Liver (tissue), 8 donors: ENCODE measurements at regions not wholly inside any gene's neighbourhood (a gene's known extent, or its start where the extent isn't known, plus 50 kb on each side); places are given as distances from the start of the nearest gene placed in this dataset.

Experiments used
- DNase-seq: peaks from one replicate; pipeline ENCODE4 v3.0.0-alpha.2; 2017; ENCODE audit warnings: low spot score
- H3K27ac ChIP-seq, 2 donors: one replicate each; pipeline ENCODE4 v1.7.0; 2013; ENCODE audit warnings: inconsistent platforms in 2 of 2, low read length in 2 of 2, control low read depth in 1 of 2, low read depth in 1 of 2, mild to moderate bottlenecking in 1 of 2
- H3K27me3 ChIP-seq, 4 donors: one replicate each; pipeline versions ENCODE4 v1.6.1 to v1.7.0; 2013; ENCODE audit warnings: low read length in 3 of 4, inconsistent platforms in 1 of 4, mild to moderate bottlenecking in 1 of 4, moderate library complexity in 1 of 4; ENCODE audit not compliant: control insufficient read depth in 4 of 4, insufficient read depth in 4 of 4
- H3K36me3 ChIP-seq, 4 donors: one replicate each; pipeline versions ENCODE4 v1.6.1 to v1.7.0; 2013; ENCODE audit warnings: low read length in 3 of 4, mild to moderate bottlenecking in 3 of 4, low read depth in 1 of 4, moderate library complexity in 1 of 4; ENCODE audit not compliant: control insufficient read depth in 4 of 4, insufficient read depth in 3 of 4
- H3K4me1 ChIP-seq, 4 donors: one replicate each; pipeline versions ENCODE4 v1.6.1 to v1.7.0; 2013; ENCODE audit warnings: low read length in 3 of 4, mild to moderate bottlenecking in 3 of 4, moderate library complexity in 1 of 4; ENCODE audit not compliant: control insufficient read depth in 4 of 4, insufficient read depth in 4 of 4
- H3K4me3 ChIP-seq, 3 donors: one replicate each; pipeline versions ENCODE4 v1.6.1 to v1.7.0; 2013; ENCODE audit warnings: low read length in 3 of 3, control low read depth in 1 of 3, low read depth in 1 of 3, mild to moderate bottlenecking in 1 of 3
- H3K9ac ChIP-seq, 2 donors: one replicate each; pipeline ENCODE4 v1.7.0; 2013; ENCODE audit warnings: low read length in 2 of 2, mild to moderate bottlenecking in 2 of 2, moderate library complexity in 2 of 2, control low read depth in 1 of 2, low read depth in 1 of 2
- H3K9me3 ChIP-seq, 4 donors: one replicate each; pipeline versions ENCODE4 v1.6.1 to v1.7.0; 2013; ENCODE audit warnings: low read length in 3 of 4; ENCODE audit not compliant: control insufficient read depth in 4 of 4
- FOXA1 ChIP-seq: IDR thresholded peaks from 2 replicates; pipeline ENCODE4 v1.6.1; 2016; ENCODE audit warnings: antibody characterized with exemption
- FOXA2 ChIP-seq: IDR thresholded peaks from 2 replicates; pipeline ENCODE4 v1.6.1; 2016; ENCODE audit warnings: antibody characterized with exemption
- GABPA ChIP-seq, 2 donors: IDR thresholded peaks in 1 of 2; conservative IDR thresholded peaks in 1 of 2; 2 replicates each; pipeline ENCODE4 v1.6.1; 2016; ENCODE audit warnings: antibody characterized with exemption in 2 of 2, mild to moderate bottlenecking in 1 of 2, moderate library complexity in 1 of 2
- HNF4G ChIP-seq: IDR thresholded peaks from 2 replicates; pipeline ENCODE4 v1.6.1; 2016; ENCODE audit warnings: antibody characterized with exemption
- JUND ChIP-seq, 2 donors: IDR thresholded peaks; 2 replicates each; pipeline ENCODE4 v1.6.1; 2016; ENCODE audit warnings: antibody characterized with exemption in 2 of 2
- NR2F2 ChIP-seq: IDR thresholded peaks from 2 replicates; pipeline ENCODE4 v1.6.1; 2016; ENCODE audit warnings: antibody characterized with exemption
- RAD21 ChIP-seq, 2 donors: IDR thresholded peaks; 2 replicates each; pipeline ENCODE4 v1.6.1; 2016; ENCODE audit warnings: antibody characterized with exemption in 2 of 2, mild to moderate bottlenecking in 2 of 2
- RXRA ChIP-seq, 2 donors: IDR thresholded peaks; 2 replicates each; pipeline ENCODE4 v1.6.1; 2017 to 2018; ENCODE audit warnings: antibody characterized with exemption in 2 of 2, mild to moderate bottlenecking in 1 of 2
- SP1 ChIP-seq: IDR thresholded peaks from 2 replicates; pipeline ENCODE4 v1.6.1; 2018; ENCODE audit warnings: antibody characterized with exemption, mild to moderate bottlenecking
- TAF1 ChIP-seq: conservative IDR thresholded peaks from 2 replicates; pipeline ENCODE4 v1.6.1; 2016; ENCODE audit warnings: antibody characterized with exemption, mild to moderate bottlenecking
- YY1 ChIP-seq: IDR thresholded peaks from 2 replicates; pipeline ENCODE4 v1.6.1; 2016; ENCODE audit warnings: antibody characterized with exemption, mild to moderate bottlenecking
- WGBS: extraction: QIAGEN DNeasy Blood & Tissue Kit; methylation state at CpG from one replicate; pipeline ENCODE4 v1.1.7; 2013; 5-methylcytosine and 5-hydroxymethylcytosine counted together
- TF ChIP-seq, protein P1 (sequence below): IDR thresholded peaks from 2 replicates; pipeline ENCODE4 v1.6.1; 2016; ENCODE audit warnings: antibody characterized with exemption
- TF ChIP-seq, protein P2 (sequence below): fragments of 150-350 bp; IDR thresholded peaks from 2 replicates; pipeline ENCODE4 v1.5.1; 2017; ENCODE audit warnings: improper control_type of control experiment, low read depth, low read length; ENCODE audit not compliant: missing input control
- TF ChIP-seq, protein P3 (sequence below): IDR thresholded peaks from 2 replicates; pipeline ENCODE4 v1.6.1; 2016; ENCODE audit warnings: antibody characterized with exemption, mild to moderate bottlenecking
- TF ChIP-seq, protein P4 (sequence below): IDR thresholded peaks from 2 replicates; pipeline ENCODE4 v1.6.1; 2016; ENCODE audit warnings: antibody characterized with exemption
- TF ChIP-seq, protein P5 (sequence below): IDR thresholded peaks from 2 replicates; pipeline ENCODE4 v1.6.1; 2016; ENCODE audit warnings: antibody characterized with exemption
- donor health status: healthy.
- donor health status: healthy.
- donor health status: healthy.
- donor health status: healthy.
- donor health status: healthy.

DNA sequence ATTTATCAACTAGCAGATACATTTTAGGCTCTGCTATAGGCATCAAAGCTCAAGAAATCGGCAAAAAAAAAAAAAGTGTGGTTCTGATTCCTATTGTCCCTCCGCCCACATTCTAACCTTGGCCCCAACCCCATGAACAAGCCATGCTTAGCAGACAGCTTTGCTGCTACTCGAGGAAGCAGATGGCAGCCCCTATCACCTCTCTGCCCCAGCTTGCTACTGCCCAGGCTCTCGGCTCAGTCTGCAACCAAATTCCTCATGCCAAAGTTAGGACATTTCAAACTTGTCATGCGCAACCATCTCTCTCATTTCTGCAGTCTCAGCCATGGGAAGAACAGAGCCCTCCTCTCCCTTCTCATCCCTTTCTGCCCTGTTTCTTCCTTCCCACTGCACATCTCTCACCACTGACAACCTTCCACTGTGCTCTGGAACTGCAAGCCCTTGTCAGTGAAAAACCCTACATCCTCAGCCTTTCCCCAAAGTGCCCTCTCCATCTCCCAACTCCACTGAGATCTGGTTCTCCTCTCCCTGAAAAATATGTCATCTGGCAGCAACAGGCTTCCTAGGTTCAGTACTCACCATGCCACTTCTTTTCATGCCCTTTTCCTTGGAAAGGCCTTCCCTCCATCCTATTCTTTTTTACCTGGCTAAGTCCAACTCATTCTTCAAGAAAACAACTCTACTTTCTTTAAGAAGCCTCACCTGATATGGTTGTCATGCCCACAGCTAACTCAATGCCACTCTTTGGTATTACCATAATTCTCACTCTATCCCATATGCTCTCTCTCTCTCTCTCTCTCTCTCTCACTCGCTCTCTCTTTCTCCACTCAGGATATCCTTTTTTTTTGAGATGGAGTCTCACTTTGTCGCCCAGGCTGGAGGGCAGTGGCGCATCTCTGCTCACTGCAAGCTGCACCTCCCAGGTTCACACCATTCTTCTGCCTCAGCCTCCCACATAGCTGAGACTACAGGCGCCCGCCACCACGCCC lies 60.1 kb upstream of the FHIP2A start:
- no peaks in the 10 kb centered on the region for H3K27me3 ChIP-seq
- H3K4me1 ChIP-seq: peaks cover 0 to 2% (median 0%) of the 10 kb centered on the region in 4 donors
- no peak overlapping the region for H3K27ac ChIP-seq
- TF ChIP-seq FOXA2 (no peak), YY1 (no peak), JUND (IDR thresholded peaks at IDR 0.05) (no peak), NR2F2 (no peak), RXRA (IDR thresholded peaks at IDR 0.05) (no peak), HNF4G (no peak), TAF1 (no peak), GABPA (IDR thresholded peaks at IDR 0.05 in 1 of 2, conservative IDR thresholded peaks at IDR 0.05 in 1 of 2) (no peak), RAD21 (IDR thresholded peaks at IDR 0.05) (no peak), FOXA1 (no peak), SP1 (no peak)
- TF ChIP-seq, protein P1, sequence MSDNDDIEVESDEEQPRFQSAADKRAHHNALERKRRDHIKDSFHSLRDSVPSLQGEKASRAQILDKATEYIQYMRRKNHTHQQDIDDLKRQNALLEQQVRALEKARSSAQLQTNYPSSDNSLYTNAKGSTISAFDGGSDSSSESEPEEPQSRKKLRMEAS: no peak
- TF ChIP-seq, protein P2, sequence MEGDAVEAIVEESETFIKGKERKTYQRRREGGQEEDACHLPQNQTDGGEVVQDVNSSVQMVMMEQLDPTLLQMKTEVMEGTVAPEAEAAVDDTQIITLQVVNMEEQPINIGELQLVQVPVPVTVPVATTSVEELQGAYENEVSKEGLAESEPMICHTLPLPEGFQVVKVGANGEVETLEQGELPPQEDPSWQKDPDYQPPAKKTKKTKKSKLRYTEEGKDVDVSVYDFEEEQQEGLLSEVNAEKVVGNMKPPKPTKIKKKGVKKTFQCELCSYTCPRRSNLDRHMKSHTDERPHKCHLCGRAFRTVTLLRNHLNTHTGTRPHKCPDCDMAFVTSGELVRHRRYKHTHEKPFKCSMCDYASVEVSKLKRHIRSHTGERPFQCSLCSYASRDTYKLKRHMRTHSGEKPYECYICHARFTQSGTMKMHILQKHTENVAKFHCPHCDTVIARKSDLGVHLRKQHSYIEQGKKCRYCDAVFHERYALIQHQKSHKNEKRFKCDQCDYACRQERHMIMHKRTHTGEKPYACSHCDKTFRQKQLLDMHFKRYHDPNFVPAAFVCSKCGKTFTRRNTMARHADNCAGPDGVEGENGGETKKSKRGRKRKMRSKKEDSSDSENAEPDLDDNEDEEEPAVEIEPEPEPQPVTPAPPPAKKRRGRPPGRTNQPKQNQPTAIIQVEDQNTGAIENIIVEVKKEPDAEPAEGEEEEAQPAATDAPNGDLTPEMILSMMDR: no peak
- TF ChIP-seq, protein P3, sequence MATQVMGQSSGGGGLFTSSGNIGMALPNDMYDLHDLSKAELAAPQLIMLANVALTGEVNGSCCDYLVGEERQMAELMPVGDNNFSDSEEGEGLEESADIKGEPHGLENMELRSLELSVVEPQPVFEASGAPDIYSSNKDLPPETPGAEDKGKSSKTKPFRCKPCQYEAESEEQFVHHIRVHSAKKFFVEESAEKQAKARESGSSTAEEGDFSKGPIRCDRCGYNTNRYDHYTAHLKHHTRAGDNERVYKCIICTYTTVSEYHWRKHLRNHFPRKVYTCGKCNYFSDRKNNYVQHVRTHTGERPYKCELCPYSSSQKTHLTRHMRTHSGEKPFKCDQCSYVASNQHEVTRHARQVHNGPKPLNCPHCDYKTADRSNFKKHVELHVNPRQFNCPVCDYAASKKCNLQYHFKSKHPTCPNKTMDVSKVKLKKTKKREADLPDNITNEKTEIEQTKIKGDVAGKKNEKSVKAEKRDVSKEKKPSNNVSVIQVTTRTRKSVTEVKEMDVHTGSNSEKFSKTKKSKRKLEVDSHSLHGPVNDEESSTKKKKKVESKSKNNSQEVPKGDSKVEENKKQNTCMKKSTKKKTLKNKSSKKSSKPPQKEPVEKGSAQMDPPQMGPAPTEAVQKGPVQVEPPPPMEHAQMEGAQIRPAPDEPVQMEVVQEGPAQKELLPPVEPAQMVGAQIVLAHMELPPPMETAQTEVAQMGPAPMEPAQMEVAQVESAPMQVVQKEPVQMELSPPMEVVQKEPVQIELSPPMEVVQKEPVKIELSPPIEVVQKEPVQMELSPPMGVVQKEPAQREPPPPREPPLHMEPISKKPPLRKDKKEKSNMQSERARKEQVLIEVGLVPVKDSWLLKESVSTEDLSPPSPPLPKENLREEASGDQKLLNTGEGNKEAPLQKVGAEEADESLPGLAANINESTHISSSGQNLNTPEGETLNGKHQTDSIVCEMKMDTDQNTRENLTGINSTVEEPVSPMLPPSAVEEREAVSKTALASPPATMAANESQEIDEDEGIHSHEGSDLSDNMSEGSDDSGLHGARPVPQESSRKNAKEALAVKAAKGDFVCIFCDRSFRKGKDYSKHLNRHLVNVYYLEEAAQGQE: no peak
- H3K36me3 ChIP-seq: no peaks in the 10 kb centered on the region
- no peak overlapping the region for H3K4me3 ChIP-seq
- no peak overlapping the region for H3K9ac ChIP-seq
- no peak for DNase-seq
- no peaks in the 10 kb centered on the region for H3K9me3 ChIP-seq
- 95% methylated on average over 11 of the region's 11 CpGs for WGBS

DNA sequence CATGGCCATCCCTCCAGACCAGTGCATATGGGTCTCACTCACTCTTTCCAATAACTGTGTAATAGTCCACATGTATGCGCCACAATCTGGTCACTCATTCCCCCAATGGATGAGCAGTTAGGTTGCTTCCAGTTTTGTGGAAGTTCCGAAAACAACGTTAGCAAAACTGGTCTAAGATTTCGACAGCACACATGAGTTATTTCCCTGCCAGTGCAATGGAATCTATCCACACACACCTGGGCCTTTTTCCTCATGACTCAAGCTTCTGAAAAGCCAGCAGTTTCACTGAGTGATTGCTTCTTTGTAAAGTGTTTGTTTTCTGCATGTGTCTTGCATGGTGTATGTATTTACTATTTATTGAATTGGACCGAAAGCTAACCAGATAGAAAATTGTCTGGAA lies 58.8 kb upstream of the FHIP2A start:
- no peak overlapping the region for H3K27ac ChIP-seq
- no peaks in the 10 kb centered on the region for H3K27me3 ChIP-seq
- H3K4me1 ChIP-seq: peaks cover 8 to 13% (median 10%) of the 10 kb centered on the region in 4 donors
- 93% methylated on average over 5 of the region's 5 CpGs for WGBS
- no peaks in the 10 kb centered on the region for H3K36me3 ChIP-seq
- no peak overlapping the region for H3K4me3 ChIP-seq
- no peaks in the 10 kb centered on the region for H3K9me3 ChIP-seq
- DNase-seq: no peak
- H3K9ac ChIP-seq: no peak overlapping the region
- no peak for TF ChIP-seq JUND (IDR thresholded peaks at IDR 0.05)
- TF ChIP-seq YY1: no peak
- TF ChIP-seq, protein P4, sequence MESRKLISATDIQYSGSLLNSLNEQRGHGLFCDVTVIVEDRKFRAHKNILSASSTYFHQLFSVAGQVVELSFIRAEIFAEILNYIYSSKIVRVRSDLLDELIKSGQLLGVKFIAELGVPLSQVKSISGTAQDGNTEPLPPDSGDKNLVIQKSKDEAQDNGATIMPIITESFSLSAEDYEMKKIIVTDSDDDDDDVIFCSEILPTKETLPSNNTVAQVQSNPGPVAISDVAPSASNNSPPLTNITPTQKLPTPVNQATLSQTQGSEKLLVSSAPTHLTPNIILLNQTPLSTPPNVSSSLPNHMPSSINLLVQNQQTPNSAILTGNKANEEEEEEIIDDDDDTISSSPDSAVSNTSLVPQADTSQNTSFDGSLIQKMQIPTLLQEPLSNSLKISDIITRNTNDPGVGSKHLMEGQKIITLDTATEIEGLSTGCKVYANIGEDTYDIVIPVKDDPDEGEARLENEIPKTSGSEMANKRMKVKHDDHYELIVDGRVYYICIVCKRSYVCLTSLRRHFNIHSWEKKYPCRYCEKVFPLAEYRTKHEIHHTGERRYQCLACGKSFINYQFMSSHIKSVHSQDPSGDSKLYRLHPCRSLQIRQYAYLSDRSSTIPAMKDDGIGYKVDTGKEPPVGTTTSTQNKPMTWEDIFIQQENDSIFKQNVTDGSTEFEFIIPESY: no peak
- no peak for TF ChIP-seq RXRA (IDR thresholded peaks at IDR 0.05)
- TF ChIP-seq, protein P3: no peak
- TF ChIP-seq, protein P2: no peak
- no peak for TF ChIP-seq HNF4G
- TF ChIP-seq, protein P5, sequence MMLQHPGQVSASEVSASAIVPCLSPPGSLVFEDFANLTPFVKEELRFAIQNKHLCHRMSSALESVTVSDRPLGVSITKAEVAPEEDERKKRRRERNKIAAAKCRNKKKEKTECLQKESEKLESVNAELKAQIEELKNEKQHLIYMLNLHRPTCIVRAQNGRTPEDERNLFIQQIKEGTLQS: no peak
- no peak for TF ChIP-seq FOXA2
- no peak for TF ChIP-seq SP1
